ENCODE measurements at regions not wholly inside any gene's neighbourhood (a gene's known extent, or its start where the extent isn't known, plus 50 kb on each side); places are given as distances from the start of the nearest gene placed in this dataset.

- TF ChIP-seq CBX8 (IDR thresholded peaks at IDR 0.05; ENCODE audit: borderline replicate concordance, low read depth, low read length), result no peak
- TF ChIP-seq, protein P1, sequence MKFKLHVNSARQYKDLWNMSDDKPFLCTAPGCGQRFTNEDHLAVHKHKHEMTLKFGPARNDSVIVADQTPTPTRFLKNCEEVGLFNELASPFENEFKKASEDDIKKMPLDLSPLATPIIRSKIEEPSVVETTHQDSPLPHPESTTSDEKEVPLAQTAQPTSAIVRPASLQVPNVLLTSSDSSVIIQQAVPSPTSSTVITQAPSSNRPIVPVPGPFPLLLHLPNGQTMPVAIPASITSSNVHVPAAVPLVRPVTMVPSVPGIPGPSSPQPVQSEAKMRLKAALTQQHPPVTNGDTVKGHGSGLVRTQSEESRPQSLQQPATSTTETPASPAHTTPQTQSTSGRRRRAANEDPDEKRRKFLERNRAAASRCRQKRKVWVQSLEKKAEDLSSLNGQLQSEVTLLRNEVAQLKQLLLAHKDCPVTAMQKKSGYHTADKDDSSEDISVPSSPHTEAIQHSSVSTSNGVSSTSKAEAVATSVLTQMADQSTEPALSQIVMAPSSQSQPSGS (IDR thresholded peaks at IDR 0.05; ENCODE audit: low read length), result no peak
These were observed 131.1 kb upstream of the ACTBL2 start (continued) for GRCh38 chr5:57613741-57614140.

All from H1 (cell line).